SK-N-SH treated with all-trans-retinoic acid at 6 μM for 48 hours (cell line): ENCODE measurements at regions not wholly inside any gene's neighbourhood (a gene's known extent, or its start where the extent isn't known, plus 50 kb on each side); places are given as distances from the start of the nearest gene placed in this dataset.

ENCODE experiments used
- ATAC-seq: fragments of 200-7000 bp; cut with Tn5 transposase; 3 replicates; pipeline ENCODE4 v1.9.1; 2020; ENCODE audit warnings: mild to moderate bottlenecking, moderate library complexity
- BACH2 ChIP-seq: fragments of 250-450 bp; sonication (Bioruptor Pico); IDR thresholded peaks from 2 replicates; pipeline ENCODE4 v1.9.0; 2021; ENCODE audit warnings: mild to moderate bottlenecking, borderline replicate concordance
- CSRNP3 ChIP-seq: fragments of 250-450 bp; sonication (Bioruptor Pico); IDR thresholded peaks from 2 replicates; pipeline ENCODE4 v1.5.1; 2021; ENCODE audit warnings: mild to moderate bottlenecking, moderate library complexity
- ESRRG ChIP-seq: fragments of 250-450 bp; sonication (Bioruptor Pico); IDR thresholded peaks from 2 replicates; pipeline ENCODE4 v1.6.1; 2021; ENCODE audit warnings: mild to moderate bottlenecking
- GLIS3 ChIP-seq: fragments of 250-450 bp; sonication (Bioruptor Pico); IDR thresholded peaks from 2 replicates; pipeline ENCODE4 v1.5.0; 2020; ENCODE audit warnings: mild to moderate bottlenecking, moderate library complexity
- ISL1 ChIP-seq: fragments of 250-450 bp; sonication (Bioruptor Pico); IDR thresholded peaks from 2 replicates; pipeline ENCODE4 v2.1.2; 2022; ENCODE audit warnings: mild to moderate bottlenecking, moderate library complexity
- OSR1 ChIP-seq: fragments of 250-450 bp; sonication (Bioruptor Pico); IDR thresholded peaks from 2 replicates; pipeline ENCODE4 v1.8.0; 2022; ENCODE audit warnings: moderate library complexity, mild to moderate bottlenecking, inconsistent platforms
- RARB ChIP-seq: fragments of 250-450 bp; sonication (Bioruptor Pico); IDR thresholded peaks from 2 replicates; pipeline ENCODE4 v1.8.0; 2021; ENCODE audit warnings: mild to moderate bottlenecking, moderate library complexity
- SNAI2 ChIP-seq: fragments of 250-450 bp; sonication (Bioruptor Pico); IDR thresholded peaks from 2 replicates; pipeline ENCODE4 v1.5.0; 2020; ENCODE audit warnings: mild to moderate bottlenecking, moderate library complexity
- TCF4 ChIP-seq: fragments of 250-450 bp; sonication (Bioruptor Pico); IDR thresholded peaks from 2 replicates; pipeline ENCODE4 v1.8.0; 2021; ENCODE audit warnings: mild to moderate bottlenecking, moderate library complexity, borderline replicate concordance
- TOX ChIP-seq: fragments of 250-450 bp; sonication (Bioruptor Pico); IDR thresholded peaks from 2 replicates; pipeline ENCODE4 v1.8.0; 2021; ENCODE audit warnings: mild to moderate bottlenecking, moderate library complexity, borderline replicate concordance
- ZC3H10 ChIP-seq: fragments of 250-450 bp; sonication (Bioruptor Pico); IDR thresholded peaks from 2 replicates; pipeline ENCODE4 v1.5.1; 2021; ENCODE audit warnings: mild to moderate bottlenecking, moderate library complexity
- ZFP3 ChIP-seq: fragments of 250-450 bp; sonication (Bioruptor Pico); IDR thresholded peaks from 2 replicates; pipeline ENCODE4 v1.5.0; 2020; ENCODE audit warnings: mild to moderate bottlenecking, moderate library complexity
- ZNF565 ChIP-seq: fragments of 450-650 bp; formaldehyde crosslinking; conservative IDR thresholded peaks from 2 replicates; pipeline ENCODE4 v1.5.0; 2020; ENCODE audit warnings: low read depth, mild to moderate bottlenecking, moderate library complexity
- ZNF70 ChIP-seq: fragments of 450-650 bp; formaldehyde crosslinking; IDR thresholded peaks from 2 replicates; pipeline ENCODE4 v1.5.0; 2020; ENCODE audit warnings: mild to moderate bottlenecking, moderate library complexity
- ZNF8 ChIP-seq: fragments of 450-650 bp; formaldehyde crosslinking; IDR thresholded peaks from 2 replicates; pipeline ENCODE4 v1.5.0; 2020; ENCODE audit warnings: mild to moderate bottlenecking, moderate library complexity
- TF ChIP-seq, protein P1 (sequence below): fragments of 250-450 bp; sonication (Bioruptor Pico); IDR thresholded peaks from 2 replicates; pipeline ENCODE4 v1.5.0; 2020; ENCODE audit warnings: mild to moderate bottlenecking, moderate library complexity
- TF ChIP-seq, protein P2 (sequence below): fragments of 250-450 bp; sonication (Bioruptor Pico); IDR thresholded peaks from 2 replicates; pipeline ENCODE4 v1.5.1; 2020; ENCODE audit warnings: low read depth, mild to moderate bottlenecking, moderate library complexity
- TF ChIP-seq, protein P3 (sequence below): fragments of 250-450 bp; sonication (Bioruptor Pico); IDR thresholded peaks from 2 replicates; pipeline ENCODE4 v1.8.0; 2020; ENCODE audit warnings: mild to moderate bottlenecking, moderate library complexity, borderline replicate concordance

DNA sequence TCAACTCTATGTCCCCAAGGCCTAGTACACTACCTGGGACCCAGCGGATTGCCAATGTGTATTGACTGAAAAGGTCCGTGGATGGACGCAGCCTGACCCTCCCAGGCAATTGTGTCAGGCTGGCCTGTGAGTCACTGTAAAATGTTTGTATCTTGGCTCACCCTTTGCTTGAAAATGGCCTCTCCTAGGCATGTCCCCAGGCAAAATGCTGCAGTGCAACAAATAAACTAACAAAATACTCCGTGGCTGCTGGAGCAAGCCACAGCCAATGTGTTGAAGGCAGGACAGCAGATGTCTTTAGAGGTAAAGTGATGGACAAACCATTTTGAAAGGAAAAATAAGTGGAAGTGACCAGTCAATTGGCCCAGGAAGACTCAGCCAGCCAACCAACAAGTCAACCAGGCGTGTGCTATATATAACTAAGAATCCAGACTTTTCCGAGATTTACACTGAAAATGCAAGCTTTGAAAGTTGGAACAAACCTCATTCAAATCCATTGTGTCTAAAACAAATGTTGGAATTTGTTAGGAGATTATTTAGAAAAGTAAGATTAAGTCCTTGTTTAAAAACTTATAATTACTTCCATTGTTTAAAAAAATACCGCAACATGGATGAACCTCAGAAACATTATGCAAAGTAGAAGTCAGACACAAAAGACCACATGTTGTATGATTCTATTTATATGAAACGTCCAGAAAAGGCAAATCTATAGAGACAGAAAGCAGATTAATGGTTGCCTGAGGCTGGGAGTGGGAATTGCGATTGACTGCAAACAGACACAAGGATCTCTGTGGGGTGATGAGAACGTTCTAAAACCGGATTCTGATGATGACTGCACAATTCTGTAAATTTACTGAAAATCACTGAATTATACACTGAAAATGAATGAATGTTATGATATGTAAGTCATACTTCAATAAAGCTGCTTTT is 191.2 kb downstream of the TLE3 start (continued):
- TF ChIP-seq TCF4 (no peak), BACH2 (CRISPR knock-in tag) (no peak), ZFP3 (CRISPR knock-in tag) (no peak), ZNF565 (no peak), TOX (CRISPR knock-in tag) (no peak)

GRCh38 chr15:69908060-69908459 is 189.7 kb downstream of the TLE3 start:
- no peak for ATAC-seq
- no peak for TF ChIP-seq ISL1 (CRISPR knock-in tag)
- TF ChIP-seq ESRRG (CRISPR knock-in tag): no peak
- no peak for TF ChIP-seq SNAI2 (CRISPR knock-in tag)
- TF ChIP-seq ZNF70 (CRISPR knock-in tag): no peak
- TF ChIP-seq, protein P1, sequence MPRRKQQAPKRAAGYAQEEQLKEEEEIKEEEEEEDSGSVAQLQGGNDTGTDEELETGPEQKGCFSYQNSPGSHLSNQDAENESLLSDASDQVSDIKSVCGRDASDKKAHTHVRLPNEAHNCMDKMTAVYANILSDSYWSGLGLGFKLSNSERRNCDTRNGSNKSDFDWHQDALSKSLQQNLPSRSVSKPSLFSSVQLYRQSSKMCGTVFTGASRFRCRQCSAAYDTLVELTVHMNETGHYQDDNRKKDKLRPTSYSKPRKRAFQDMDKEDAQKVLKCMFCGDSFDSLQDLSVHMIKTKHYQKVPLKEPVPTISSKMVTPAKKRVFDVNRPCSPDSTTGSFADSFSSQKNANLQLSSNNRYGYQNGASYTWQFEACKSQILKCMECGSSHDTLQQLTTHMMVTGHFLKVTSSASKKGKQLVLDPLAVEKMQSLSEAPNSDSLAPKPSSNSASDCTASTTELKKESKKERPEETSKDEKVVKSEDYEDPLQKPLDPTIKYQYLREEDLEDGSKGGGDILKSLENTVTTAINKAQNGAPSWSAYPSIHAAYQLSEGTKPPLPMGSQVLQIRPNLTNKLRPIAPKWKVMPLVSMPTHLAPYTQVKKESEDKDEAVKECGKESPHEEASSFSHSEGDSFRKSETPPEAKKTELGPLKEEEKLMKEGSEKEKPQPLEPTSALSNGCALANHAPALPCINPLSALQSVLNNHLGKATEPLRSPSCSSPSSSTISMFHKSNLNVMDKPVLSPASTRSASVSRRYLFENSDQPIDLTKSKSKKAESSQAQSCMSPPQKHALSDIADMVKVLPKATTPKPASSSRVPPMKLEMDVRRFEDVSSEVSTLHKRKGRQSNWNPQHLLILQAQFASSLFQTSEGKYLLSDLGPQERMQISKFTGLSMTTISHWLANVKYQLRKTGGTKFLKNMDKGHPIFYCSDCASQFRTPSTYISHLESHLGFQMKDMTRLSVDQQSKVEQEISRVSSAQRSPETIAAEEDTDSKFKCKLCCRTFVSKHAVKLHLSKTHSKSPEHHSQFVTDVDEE (CRISPR knock-in tag): no peak
- no peak for TF ChIP-seq CSRNP3 (CRISPR knock-in tag)
- TF ChIP-seq ZC3H10 (CRISPR knock-in tag): no peak
- TF ChIP-seq, protein P2, sequence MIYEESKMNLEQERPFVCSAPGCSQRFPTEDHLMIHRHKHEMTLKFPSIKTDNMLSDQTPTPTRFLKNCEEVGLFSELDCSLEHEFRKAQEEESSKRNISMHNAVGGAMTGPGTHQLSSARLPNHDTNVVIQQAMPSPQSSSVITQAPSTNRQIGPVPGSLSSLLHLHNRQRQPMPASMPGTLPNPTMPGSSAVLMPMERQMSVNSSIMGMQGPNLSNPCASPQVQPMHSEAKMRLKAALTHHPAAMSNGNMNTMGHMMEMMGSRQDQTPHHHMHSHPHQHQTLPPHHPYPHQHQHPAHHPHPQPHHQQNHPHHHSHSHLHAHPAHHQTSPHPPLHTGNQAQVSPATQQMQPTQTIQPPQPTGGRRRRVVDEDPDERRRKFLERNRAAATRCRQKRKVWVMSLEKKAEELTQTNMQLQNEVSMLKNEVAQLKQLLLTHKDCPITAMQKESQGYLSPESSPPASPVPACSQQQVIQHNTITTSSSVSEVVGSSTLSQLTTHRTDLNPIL (CRISPR knock-in tag): no peak
- no peak for TF ChIP-seq OSR1 (CRISPR knock-in tag)

- TF ChIP-seq ZNF8 (CRISPR knock-in tag) (no peak), ESRRG (CRISPR knock-in tag) (no peak), GLIS3 (no peak)
- TF ChIP-seq, all 23 proteins: peak for 0
- ATAC-seq: no peak
These were observed 188.9 kb downstream of the TLE3 start for GRCh38 chr15:69908590-69909420.

DNA sequence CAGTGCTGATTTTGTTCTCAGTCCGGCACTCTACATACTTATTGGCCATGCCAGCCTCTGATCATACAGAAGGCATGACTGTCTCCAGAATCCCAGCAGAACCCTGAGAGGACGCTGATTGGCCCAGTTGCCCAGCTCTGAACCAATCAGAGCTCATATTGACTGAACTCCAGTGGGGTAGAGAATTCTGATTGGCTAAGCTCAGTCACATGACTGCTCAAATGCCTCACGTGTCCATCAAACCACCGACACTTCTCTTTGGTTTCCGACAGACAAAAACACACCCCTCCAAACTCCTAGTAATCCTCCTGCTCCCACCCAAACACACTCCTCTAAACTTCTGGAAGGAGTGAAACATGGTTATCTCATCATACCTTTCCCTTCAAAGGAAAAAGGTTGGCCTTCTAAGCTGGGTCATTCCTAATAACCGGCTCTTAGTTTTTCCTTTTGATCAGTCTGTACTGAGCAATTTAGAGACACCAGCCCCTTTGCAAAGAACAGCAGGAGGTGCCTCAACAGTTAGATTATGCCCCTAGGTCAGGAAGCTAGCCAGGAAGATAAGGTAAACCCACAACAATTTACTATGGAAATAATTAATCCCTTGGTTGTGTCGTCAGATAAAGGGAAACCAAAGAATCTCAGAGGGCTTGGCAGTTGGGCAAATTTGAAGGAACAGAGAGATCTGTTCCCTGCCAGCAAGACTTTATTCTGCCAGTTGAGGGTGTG is 187.8 kb downstream of the TLE3 start:
- TF ChIP-seq RARB (CRISPR knock-in tag) (no peak), GLIS3 (no peak), OSR1 (CRISPR knock-in tag) (no peak), CSRNP3 (CRISPR knock-in tag) (no peak), ZNF565 (no peak), TOX (CRISPR knock-in tag) (no peak), ZC3H10 (CRISPR knock-in tag) (no peak), TCF4 (no peak)
- TF ChIP-seq, protein P3, sequence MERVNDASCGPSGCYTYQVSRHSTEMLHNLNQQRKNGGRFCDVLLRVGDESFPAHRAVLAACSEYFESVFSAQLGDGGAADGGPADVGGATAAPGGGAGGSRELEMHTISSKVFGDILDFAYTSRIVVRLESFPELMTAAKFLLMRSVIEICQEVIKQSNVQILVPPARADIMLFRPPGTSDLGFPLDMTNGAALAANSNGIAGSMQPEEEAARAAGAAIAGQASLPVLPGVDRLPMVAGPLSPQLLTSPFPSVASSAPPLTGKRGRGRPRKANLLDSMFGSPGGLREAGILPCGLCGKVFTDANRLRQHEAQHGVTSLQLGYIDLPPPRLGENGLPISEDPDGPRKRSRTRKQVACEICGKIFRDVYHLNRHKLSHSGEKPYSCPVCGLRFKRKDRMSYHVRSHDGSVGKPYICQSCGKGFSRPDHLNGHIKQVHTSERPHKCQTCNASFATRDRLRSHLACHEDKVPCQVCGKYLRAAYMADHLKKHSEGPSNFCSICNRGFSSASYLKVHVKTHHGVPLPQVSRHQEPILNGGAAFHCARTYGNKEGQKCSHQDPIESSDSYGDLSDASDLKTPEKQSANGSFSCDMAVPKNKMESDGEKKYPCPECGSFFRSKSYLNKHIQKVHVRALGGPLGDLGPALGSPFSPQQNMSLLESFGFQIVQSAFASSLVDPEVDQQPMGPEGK (CRISPR knock-in tag): no peak
- no peak for ATAC-seq
